CD14-positive monocyte (primary cell): ENCODE measurements at regions not wholly inside any gene's neighbourhood (a gene's known extent, or its start where the extent isn't known, plus 50 kb on each side); places are given as distances from the start of the nearest gene placed in this dataset.

Source experiments
- DNase-seq, 3 donors: peaks; one replicate each; pipeline ENCODE4 v3.0.0-alpha.2; 2011 to 2022
- H2AFZ ChIP-seq: 2 replicates; pipeline ENCODE4 v1.6.0; 2012; ENCODE audit warnings: mild to moderate bottlenecking, low read depth, low read length, inconsistent platforms; ENCODE audit not compliant: insufficient read depth, poor library complexity, severe bottlenecking
- H3K27ac ChIP-seq, 2 donors: 1 replicate in 1 of 2; 2 replicates in 1 of 2; pipeline ENCODE4 v1.5.1; 2012 to 2013; ENCODE audit warnings: low read length in 2 of 2, control low read depth in 1 of 2, inconsistent platforms in 1 of 2, low read depth in 1 of 2, mild to moderate bottlenecking in 1 of 2
- H3K27me3 ChIP-seq, 2 donors: one replicate each; pipeline versions ENCODE4 v1.6.0 to v1.6.1; 2011 to 2013; ENCODE audit warnings: low read length in 2 of 2; ENCODE audit not compliant: control insufficient read depth in 2 of 2, insufficient read depth in 2 of 2
- H3K36me3 ChIP-seq, 2 donors: replicated peaks in 1 of 2; 1 replicate in 1 of 2; 2 replicates in 1 of 2; pipeline versions ENCODE4 v1.5.1 to v1.6.1; 2012 to 2013; ENCODE audit warnings: low read length in 2 of 2, control low read depth in 1 of 2, inconsistent platforms in 1 of 2, mild to moderate bottlenecking in 1 of 2; ENCODE audit not compliant: insufficient read depth in 2 of 2, control insufficient read depth in 1 of 2
- H3K4me1 ChIP-seq, 2 donors: 1 replicate in 1 of 2; 2 replicates in 1 of 2; pipeline versions ENCODE4 v1.5.1 to v1.6.1; 2012 to 2013; ENCODE audit warnings: low read length in 2 of 2, control low read depth in 1 of 2, inconsistent platforms in 1 of 2, mild to moderate bottlenecking in 1 of 2, moderate library complexity in 1 of 2; ENCODE audit not compliant: insufficient read depth in 2 of 2, control insufficient read depth in 1 of 2
- H3K4me2 ChIP-seq: replicated peaks from 2 replicates; pipeline ENCODE3; 2012; ENCODE audit warnings: low read length, moderate library complexity, mild to moderate bottlenecking; ENCODE audit not compliant: poor library complexity, severe bottlenecking; ENCODE audit errors: extremely low read depth
- H3K4me3 ChIP-seq, 3 experiments: fragments of 200-600 bp in 1 of 3; sonication (generic) in 1 of 3; replicated peaks in 1 of 3; 1 replicate in 2 of 3; 2 replicates in 1 of 3; pipeline ENCODE4 v1.5.1; 2011 to 2013; ENCODE audit warnings: low read length in 3 of 3, mild to moderate bottlenecking in 3 of 3, control low read depth in 2 of 3, low read depth in 2 of 3, inconsistent platforms in 1 of 3, moderate library complexity in 1 of 3
- H3K79me2 ChIP-seq: 2 replicates; pipeline ENCODE4 v1.6.0; 2012; ENCODE audit warnings: mild to moderate bottlenecking, control low read depth, inconsistent platforms, low read length, moderate library complexity; ENCODE audit not compliant: insufficient read depth
- H3K9ac ChIP-seq: 2 replicates; pipeline ENCODE4 v1.6.0; 2017; ENCODE audit warnings: low read length, mild to moderate bottlenecking; ENCODE audit not compliant: insufficient read depth, poor library complexity, severe bottlenecking
- H3K9me3 ChIP-seq, 2 donors: replicated peaks in 1 of 2; 1 replicate in 1 of 2; 2 replicates in 1 of 2; pipeline versions ENCODE4 v1.5.1 to v1.6.1; 2012 to 2013; ENCODE audit warnings: low read length in 2 of 2, control low read depth in 1 of 2; ENCODE audit not compliant: control insufficient read depth in 1 of 2, insufficient read depth in 1 of 2
- H4K20me1 ChIP-seq: 2 replicates; pipeline ENCODE4 v1.6.0; 2012; ENCODE audit warnings: mild to moderate bottlenecking, low read length, control low read depth, moderate library complexity; ENCODE audit not compliant: insufficient read depth
- H3K27ac Mint-ChIP-seq, 7 donors: one replicate each; pipeline ENCODE4 v1.8.0; 2020; ENCODE audit warnings: mild to moderate bottlenecking in 7 of 7, mixed read lengths in 7 of 7, moderate library complexity in 6 of 7, inconsistent platforms in 2 of 7
- H3K27me3 Mint-ChIP-seq, 3 donors: one replicate each; pipeline ENCODE4 v1.8.0; 2021 to 2022; ENCODE audit warnings: low read depth in 3 of 3, mild to moderate bottlenecking in 3 of 3, mixed read lengths in 3 of 3, moderate library complexity in 3 of 3, inconsistent platforms in 1 of 3
- H3K36me3 Mint-ChIP-seq, 2 donors: one replicate each; pipeline ENCODE4 v1.8.0; 2020; ENCODE audit warnings: mixed read lengths in 2 of 2, inconsistent platforms in 1 of 2, mild to moderate bottlenecking in 1 of 2
- H3K4me1 Mint-ChIP-seq: one replicate; pipeline ENCODE4 v1.8.0; 2020; ENCODE audit warnings: mild to moderate bottlenecking, mixed read lengths
- H3K4me3 Mint-ChIP-seq, 2 donors: one replicate each; pipeline ENCODE4 v1.8.0; 2020; ENCODE audit warnings: mild to moderate bottlenecking in 2 of 2, mixed read lengths in 2 of 2, moderate library complexity in 1 of 2
- H3K9me3 Mint-ChIP-seq, 7 donors: one replicate each; pipeline ENCODE4 v1.8.0; 2020 to 2022; ENCODE audit warnings: mixed read lengths in 7 of 7, mild to moderate bottlenecking in 6 of 7, moderate library complexity in 6 of 7, inconsistent platforms in 2 of 7
- WGBS: methylation state at CpG from one replicate; pipeline ENCODE4 v1.1.5; 2013; ENCODE audit warnings: missing lambda C conversion rate; ENCODE audit not compliant: insufficient coverage; 5-methylcytosine and 5-hydroxymethylcytosine counted together
- intact Hi-C, 2 donors: fragments of 100-400 bp; cut with micrococcal nuclease; formaldehyde crosslinking; loops; one replicate each; pipeline versions ENCODE4 v1.15.0 to v1.15.1; 2023
- TF ChIP-seq, protein P1 (sequence below): fragments of 200-600 bp; IDR thresholded peaks from one replicate; pipeline ENCODE4 v1.8.0; 2022; ENCODE audit warnings: antibody characterized with exemption, mild to moderate bottlenecking

DNA sequence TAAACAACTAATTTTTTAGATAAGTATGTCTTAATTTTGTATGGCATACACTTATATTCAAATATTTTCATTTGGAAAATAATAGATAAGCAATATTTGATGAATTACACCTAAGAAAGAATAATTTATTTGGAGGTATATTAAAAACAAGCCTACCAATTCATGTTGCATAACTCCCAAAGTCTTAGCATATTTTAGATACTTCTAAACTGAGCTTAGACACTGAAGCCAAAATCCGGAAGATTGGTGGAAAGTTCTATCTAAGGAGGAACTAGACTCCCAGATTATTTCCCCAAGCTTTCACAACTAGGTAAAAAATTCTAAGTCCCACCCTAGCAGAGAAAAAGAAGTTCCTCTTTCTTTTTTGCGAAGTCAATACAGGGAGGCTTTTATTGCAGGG lies 221.0 kb upstream of the MMADHC start:
- H4K20me1 ChIP-seq = no peaks in the 10 kb centered on the region
- Mint-ChIP-seq H3K4me1 (no peaks in the 10 kb centered on the region), H3K36me3 (no peaks in the 10 kb centered on the region), H3K4me3 (no peak overlapping the region), H3K27me3 (peaks cover 0 to 1% (median 0%) of the 10 kb centered on the region in 3 donors), H3K9me3 (peaks cover 0 to 6% (median 3%) of the 10 kb centered on the region in 7 donors), H3K27ac (no peak overlapping the region)
- intact Hi-C loops = no loop called here
- no peak overlapping the region for H2AFZ ChIP-seq
- H3K9me3 ChIP-seq = no peaks in the 10 kb centered on the region
- TF ChIP-seq, protein P1, sequence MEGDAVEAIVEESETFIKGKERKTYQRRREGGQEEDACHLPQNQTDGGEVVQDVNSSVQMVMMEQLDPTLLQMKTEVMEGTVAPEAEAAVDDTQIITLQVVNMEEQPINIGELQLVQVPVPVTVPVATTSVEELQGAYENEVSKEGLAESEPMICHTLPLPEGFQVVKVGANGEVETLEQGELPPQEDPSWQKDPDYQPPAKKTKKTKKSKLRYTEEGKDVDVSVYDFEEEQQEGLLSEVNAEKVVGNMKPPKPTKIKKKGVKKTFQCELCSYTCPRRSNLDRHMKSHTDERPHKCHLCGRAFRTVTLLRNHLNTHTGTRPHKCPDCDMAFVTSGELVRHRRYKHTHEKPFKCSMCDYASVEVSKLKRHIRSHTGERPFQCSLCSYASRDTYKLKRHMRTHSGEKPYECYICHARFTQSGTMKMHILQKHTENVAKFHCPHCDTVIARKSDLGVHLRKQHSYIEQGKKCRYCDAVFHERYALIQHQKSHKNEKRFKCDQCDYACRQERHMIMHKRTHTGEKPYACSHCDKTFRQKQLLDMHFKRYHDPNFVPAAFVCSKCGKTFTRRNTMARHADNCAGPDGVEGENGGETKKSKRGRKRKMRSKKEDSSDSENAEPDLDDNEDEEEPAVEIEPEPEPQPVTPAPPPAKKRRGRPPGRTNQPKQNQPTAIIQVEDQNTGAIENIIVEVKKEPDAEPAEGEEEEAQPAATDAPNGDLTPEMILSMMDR = no peak
- no peaks in the 10 kb centered on the region for H3K79me2 ChIP-seq
- no CpG with 5 or more reads among the region's 2 CpGs for WGBS
- H3K4me1 ChIP-seq = peaks cover 0 to 5% of the 10 kb centered on the region in 2 donors
- H3K27ac ChIP-seq = no peak overlapping the region
- no peak overlapping the region for H3K4me2 ChIP-seq
- H3K27me3 ChIP-seq = no peaks in the 10 kb centered on the region
- DNase-seq = peak in 1 of 3 donors; percentile 24
- H3K4me3 ChIP-seq = no peak overlapping the region
- H3K9ac ChIP-seq = no peak overlapping the region
- no peaks in the 10 kb centered on the region for H3K36me3 ChIP-seq

DNA sequence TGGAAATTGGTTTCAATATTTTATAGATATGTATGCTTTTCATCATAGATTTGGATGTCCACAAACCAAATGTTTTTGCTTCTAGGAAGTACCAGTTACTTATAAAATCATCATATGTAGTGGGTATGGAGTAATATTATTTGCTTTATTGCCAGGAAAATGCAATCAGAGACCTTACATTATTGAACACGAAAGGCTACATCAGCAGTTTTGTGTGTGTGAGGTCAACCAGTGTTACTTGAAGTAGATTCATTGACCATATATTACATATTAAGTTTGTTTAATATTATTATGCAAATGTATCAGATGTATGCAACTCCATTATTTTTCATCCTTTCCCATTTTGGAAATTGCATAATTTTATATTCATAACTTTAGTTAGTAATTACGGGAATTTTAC lies 219.1 kb upstream of the MMADHC start:
- no peak overlapping the region for H3K27ac ChIP-seq
- H4K20me1 ChIP-seq = no peaks in the 10 kb centered on the region
- H2AFZ ChIP-seq = no peak overlapping the region
- intact Hi-C loops = no loop called here
- WGBS = no CpG with 5 or more reads among the region's 2 CpGs
- TF ChIP-seq, protein P1 = no peak
- H3K27me3 Mint-ChIP-seq = peaks cover 0 to 1% (median 0%) of the 10 kb centered on the region in 3 donors
- peaks cover 0 to 7% (median 3%) of the 10 kb centered on the region in 7 donors for H3K9me3 Mint-ChIP-seq
- no peaks in the 10 kb centered on the region for H3K4me1 Mint-ChIP-seq
- H3K4me3 Mint-ChIP-seq = no peak overlapping the region
- no peak overlapping the region for H3K27ac Mint-ChIP-seq
- H3K36me3 Mint-ChIP-seq = no peaks in the 10 kb centered on the region
- no peak overlapping the region for H3K4me3 ChIP-seq
- no peaks in the 10 kb centered on the region for H3K27me3 ChIP-seq
- no peaks in the 10 kb centered on the region for H3K79me2 ChIP-seq
- H3K9me3 ChIP-seq = no peaks in the 10 kb centered on the region
- DNase-seq = no peak
- H3K4me2 ChIP-seq = no peak overlapping the region
- H3K4me1 ChIP-seq = peaks cover 0 to 5% of the 10 kb centered on the region in 2 donors
- no peak overlapping the region for H3K9ac ChIP-seq
- no peaks in the 10 kb centered on the region for H3K36me3 ChIP-seq
